ENCODE measurements at regions not wholly inside any gene's neighbourhood (a gene's known extent, or its start where the extent isn't known, plus 50 kb on each side); places are given as distances from the start of the nearest gene placed in this dataset.

DNA sequence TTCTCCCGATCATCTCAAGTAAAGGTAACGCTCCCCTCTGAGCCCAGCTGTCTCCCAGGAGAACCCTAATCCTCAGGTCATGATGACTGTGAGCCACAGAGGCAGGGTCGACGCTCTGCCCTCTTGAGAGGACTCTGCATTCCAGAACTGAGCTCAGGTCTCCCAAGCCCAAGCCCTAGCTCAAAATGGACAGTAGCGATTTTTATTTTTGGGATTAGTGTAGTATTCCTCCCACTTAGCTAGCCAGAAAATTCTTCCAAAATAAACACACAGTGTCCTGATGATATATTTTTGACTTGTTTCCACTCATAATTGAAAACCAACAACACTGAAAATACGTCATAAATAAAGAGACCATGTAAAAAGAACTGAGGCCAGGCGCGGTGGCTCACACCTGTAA is 462.0 kb upstream of the MGMT start:
- no peaks in the 10 kb centered on the region for H3K79me2 ChIP-seq (ENCODE audit: low read length)
- H3K9ac ChIP-seq (ENCODE audit: low read length): no peak overlapping the region
- H3K27ac ChIP-seq (ENCODE audit: low read length): no peak overlapping the region
- no peaks in the 10 kb centered on the region for H3K36me3 ChIP-seq (replicated peaks; ENCODE audit: low read depth, low read length)
- H3K27me3 ChIP-seq (ENCODE audit: low read depth, low read length): no peaks in the 10 kb centered on the region
- TF ChIP-seq, protein P1, sequence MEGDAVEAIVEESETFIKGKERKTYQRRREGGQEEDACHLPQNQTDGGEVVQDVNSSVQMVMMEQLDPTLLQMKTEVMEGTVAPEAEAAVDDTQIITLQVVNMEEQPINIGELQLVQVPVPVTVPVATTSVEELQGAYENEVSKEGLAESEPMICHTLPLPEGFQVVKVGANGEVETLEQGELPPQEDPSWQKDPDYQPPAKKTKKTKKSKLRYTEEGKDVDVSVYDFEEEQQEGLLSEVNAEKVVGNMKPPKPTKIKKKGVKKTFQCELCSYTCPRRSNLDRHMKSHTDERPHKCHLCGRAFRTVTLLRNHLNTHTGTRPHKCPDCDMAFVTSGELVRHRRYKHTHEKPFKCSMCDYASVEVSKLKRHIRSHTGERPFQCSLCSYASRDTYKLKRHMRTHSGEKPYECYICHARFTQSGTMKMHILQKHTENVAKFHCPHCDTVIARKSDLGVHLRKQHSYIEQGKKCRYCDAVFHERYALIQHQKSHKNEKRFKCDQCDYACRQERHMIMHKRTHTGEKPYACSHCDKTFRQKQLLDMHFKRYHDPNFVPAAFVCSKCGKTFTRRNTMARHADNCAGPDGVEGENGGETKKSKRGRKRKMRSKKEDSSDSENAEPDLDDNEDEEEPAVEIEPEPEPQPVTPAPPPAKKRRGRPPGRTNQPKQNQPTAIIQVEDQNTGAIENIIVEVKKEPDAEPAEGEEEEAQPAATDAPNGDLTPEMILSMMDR (IDR thresholded peaks at IDR 0.05; ENCODE audit: low read depth, low read length): no peak
- no peak for TF ChIP-seq EZH2phosphoT487 (IDR thresholded peaks at IDR 0.05; ENCODE audit: low read depth)
- no peaks in the 10 kb centered on the region for H3K9me3 ChIP-seq (ENCODE audit: insufficient read depth, low read length)
- H2AFZ ChIP-seq (ENCODE audit: low read depth, low read length): no peak overlapping the region
- no peaks in the 10 kb centered on the region for H4K20me1 ChIP-seq (ENCODE audit: insufficient read depth, low read length)
- H3K4me1 ChIP-seq (ENCODE audit: low read length): no peaks in the 10 kb centered on the region
- no peak overlapping the region for H3K4me3 ChIP-seq (ENCODE audit: low read length)
- H3K4me2 ChIP-seq (ENCODE audit: low read length): no peak overlapping the region

DNA sequence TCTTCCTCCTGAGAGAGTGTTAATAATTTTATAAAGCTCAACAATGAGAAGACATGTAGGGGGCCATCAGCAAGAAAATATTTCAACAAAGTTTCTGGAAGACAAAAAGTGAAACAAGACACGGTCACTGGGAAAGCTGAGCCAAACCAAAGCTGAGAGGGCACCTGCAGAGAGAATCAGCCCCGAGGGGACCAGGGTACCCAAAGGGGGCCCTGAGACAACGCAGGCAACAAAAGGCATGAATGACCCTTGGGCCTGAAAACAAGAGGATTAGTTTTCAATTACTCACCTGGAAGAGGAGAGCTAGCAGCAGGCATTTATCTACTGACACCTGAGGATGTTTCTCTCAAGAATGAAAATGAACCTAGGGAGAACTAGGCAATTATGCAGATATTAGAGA is 461.2 kb upstream of the MGMT start:
- Histone ChIP-seq H3K9ac (ENCODE audit: low read length) (no peak overlapping the region), H2AFZ (ENCODE audit: low read depth, low read length) (no peak overlapping the region), H3K27me3 (ENCODE audit: low read depth, low read length) (no peaks in the 10 kb centered on the region), H4K20me1 (ENCODE audit: insufficient read depth, low read length) (no peaks in the 10 kb centered on the region), H3K27ac (ENCODE audit: low read length) (no peak overlapping the region), H3K79me2 (ENCODE audit: low read length) (no peaks in the 10 kb centered on the region), H3K36me3 (replicated peaks; ENCODE audit: low read depth, low read length) (no peaks in the 10 kb centered on the region), H3K4me2 (ENCODE audit: low read length) (no peak overlapping the region), H3K4me1 (ENCODE audit: low read length) (no peaks in the 10 kb centered on the region), H3K9me3 (ENCODE audit: insufficient read depth, low read length) (no peaks in the 10 kb centered on the region), H3K4me3 (ENCODE audit: low read length) (no peak overlapping the region)
- TF ChIP-seq EZH2phosphoT487 (IDR thresholded peaks at IDR 0.05; ENCODE audit: low read depth): no peak
- TF ChIP-seq, protein P1 (IDR thresholded peaks at IDR 0.05; ENCODE audit: low read depth, low read length): no peak

DNA sequence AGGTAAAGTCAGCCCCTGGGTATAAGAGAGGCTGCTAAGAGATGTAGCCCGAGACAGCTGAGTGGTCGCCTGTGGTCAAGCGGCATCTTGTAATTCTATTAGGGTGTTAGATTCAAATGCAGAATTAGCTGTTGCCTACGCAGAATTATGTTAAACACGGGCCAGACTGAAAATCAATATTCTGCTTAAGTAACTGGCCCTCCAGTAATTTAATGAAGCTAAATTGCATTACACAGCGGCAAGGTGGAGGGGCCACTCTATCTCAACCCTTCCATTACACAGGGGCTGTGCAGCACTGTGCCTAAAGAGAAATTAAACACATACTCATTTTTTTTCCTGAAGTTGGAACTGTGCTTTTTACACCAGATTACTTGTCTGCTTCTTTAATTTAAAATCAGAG is 448.5 kb upstream of the MGMT start:
- TF ChIP-seq, protein P1 (IDR thresholded peaks at IDR 0.05; ENCODE audit: low read depth, low read length): no peak
- no peak for TF ChIP-seq EZH2phosphoT487 (IDR thresholded peaks at IDR 0.05; ENCODE audit: low read depth)
- no peaks in the 10 kb centered on the region for H3K36me3 ChIP-seq (replicated peaks; ENCODE audit: low read depth, low read length)
- H3K79me2 ChIP-seq (ENCODE audit: low read length): no peaks in the 10 kb centered on the region

DNA sequence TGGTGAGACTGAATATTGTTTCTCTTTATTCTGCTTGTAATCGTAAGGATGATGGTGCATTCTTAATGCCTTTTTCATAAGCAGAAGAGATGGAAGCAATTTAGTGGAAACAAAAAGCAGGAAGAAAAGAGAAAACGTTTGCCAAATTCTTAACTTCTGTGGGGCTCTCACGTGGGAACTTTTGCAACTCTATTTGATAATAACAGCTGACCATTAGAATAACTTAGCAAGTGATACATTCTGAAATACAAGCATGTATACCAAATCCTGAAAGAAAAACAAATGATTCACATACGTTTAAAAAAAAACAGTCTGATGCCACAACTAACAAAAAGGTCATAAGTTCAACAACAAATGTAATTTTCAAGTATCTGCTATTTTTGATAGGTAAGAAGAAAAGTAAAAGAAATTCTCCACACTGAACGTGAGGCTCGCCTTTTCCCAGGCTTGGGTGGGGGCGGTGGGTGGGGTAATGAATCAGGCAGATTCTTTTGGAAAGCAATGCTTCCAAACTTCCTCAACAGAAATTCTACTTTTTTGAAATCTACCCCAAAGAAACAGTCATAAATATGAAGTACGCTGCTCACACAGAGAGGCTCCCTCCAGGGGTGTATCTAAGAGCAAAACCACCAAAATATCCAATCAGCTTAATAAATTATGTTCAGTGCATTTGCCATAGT is 446.2 kb upstream of the MGMT start:
- Histone ChIP-seq H3K9ac (ENCODE audit: low read length) (no peak overlapping the region), H3K9me3 (ENCODE audit: insufficient read depth, low read length) (no peaks in the 10 kb centered on the region), H3K4me3 (ENCODE audit: low read length) (no peak overlapping the region), H3K27ac (ENCODE audit: low read length) (no peak overlapping the region), H3K36me3 (replicated peaks; ENCODE audit: low read depth, low read length) (no peaks in the 10 kb centered on the region), H4K20me1 (ENCODE audit: insufficient read depth, low read length) (no peaks in the 10 kb centered on the region), H2AFZ (ENCODE audit: low read depth, low read length) (no peak overlapping the region), H3K27me3 (ENCODE audit: low read depth, low read length) (no peaks in the 10 kb centered on the region), H3K79me2 (ENCODE audit: low read length) (no peaks in the 10 kb centered on the region), H3K4me2 (ENCODE audit: low read length) (no peak overlapping the region), H3K4me1 (ENCODE audit: low read length) (no peaks in the 10 kb centered on the region)
- TF ChIP-seq, protein P1 (IDR thresholded peaks at IDR 0.05; ENCODE audit: low read depth, low read length): no peak

More for the DNA sequence above, 448.5 kb upstream of the MGMT start:
- Histone ChIP-seq H3K4me3 (ENCODE audit: low read length) (no peak overlapping the region), H3K4me2 (ENCODE audit: low read length) (no peak overlapping the region), H3K4me1 (ENCODE audit: low read length) (no peaks in the 10 kb centered on the region), H3K27me3 (ENCODE audit: low read depth, low read length) (no peaks in the 10 kb centered on the region), H3K27ac (ENCODE audit: low read length) (no peak overlapping the region), H2AFZ (ENCODE audit: low read depth, low read length) (no peak overlapping the region), H3K9ac (ENCODE audit: low read length) (no peak overlapping the region), H3K9me3 (ENCODE audit: insufficient read depth, low read length) (no peaks in the 10 kb centered on the region), H4K20me1 (ENCODE audit: insufficient read depth, low read length) (no peaks in the 10 kb centered on the region)

All from OCI-LY3 (cell line).